ENCODE measurements at regions not wholly inside any gene's neighbourhood (a gene's known extent, or its start where the extent isn't known, plus 50 kb on each side); places are given as distances from the start of the nearest gene placed in this dataset.
"Not testable (repeated sequence)": the region's sequence is repeated elsewhere in the genome, so short reads cannot be mapped to it uniquely, and the experiment has no call there.

DNA sequence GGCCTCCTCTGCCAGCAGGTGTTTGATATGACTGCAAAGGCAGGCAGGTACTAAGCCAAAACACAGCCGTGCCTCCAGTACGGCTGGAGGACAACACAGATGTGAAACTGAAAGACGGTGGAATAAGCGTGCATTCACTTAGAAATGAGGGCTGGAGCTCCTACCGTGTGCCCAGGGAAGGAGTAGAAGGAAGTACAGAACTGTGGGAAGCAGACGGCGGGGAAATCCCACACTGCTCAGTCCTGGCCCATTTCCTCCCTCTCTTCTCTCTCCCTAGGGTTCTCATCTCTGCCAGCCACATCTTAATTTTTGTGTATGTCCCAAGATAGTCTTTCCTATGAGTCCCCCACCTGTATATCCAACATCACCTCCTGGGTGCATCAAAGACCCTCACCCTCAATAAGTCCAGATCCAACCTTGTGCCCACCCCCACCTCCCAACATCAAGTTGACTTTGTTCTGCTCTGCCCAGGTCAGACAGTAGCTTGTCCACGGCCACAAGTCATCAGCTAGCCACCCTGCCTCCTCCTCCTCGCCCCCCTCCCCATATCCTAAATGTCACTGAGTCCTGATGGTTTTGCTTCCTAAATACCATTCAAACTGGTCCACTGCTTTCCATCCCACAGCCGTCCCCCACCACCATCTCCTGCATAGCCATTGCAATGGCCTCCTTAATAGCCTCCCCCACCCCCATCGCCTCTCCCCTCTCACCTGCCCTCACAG lies 77.1 kb upstream of the RPL38 start:
- H3K4me1 Mint-ChIP-seq = no peaks in the 10 kb centered on the region
- peaks cover 66% of the 10 kb centered on the region for H3K27me3 Mint-ChIP-seq
- H3K27ac Mint-ChIP-seq = no peak overlapping the region
- peaks cover 3% of the 10 kb centered on the region for H3K9me3 Mint-ChIP-seq
- H3K36me3 Mint-ChIP-seq = peaks cover 5% of the 10 kb centered on the region
- H3K4me3 Mint-ChIP-seq = no peak overlapping the region
- ATAC-seq = no peak

DNA sequence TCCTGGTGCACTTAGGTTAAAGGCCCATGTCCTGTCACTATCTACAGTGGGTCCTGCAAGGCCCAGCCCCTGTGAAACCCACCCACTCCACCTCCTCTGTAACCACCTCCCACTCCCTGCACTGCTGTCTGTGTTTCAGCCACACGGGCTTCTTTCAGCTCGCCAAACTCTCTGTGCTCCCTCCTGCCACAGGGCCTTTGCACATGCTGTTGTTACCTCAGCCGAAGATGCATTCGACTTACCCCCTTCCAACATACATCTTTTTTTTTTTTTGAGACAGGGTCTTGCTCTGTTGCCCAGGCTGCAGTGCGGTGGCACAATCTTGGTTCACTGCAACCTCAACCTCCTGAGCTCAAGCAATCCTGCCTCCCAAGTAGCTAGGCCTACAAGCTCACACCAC lies 76.5 kb upstream of the RPL38 start:
- Mint-ChIP-seq H3K36me3 (peaks cover 5% of the 10 kb centered on the region), H3K9me3 (no peaks in the 10 kb centered on the region), H3K4me3 (no peak overlapping the region), H3K27ac (no peak overlapping the region), H3K4me1 (no peaks in the 10 kb centered on the region), H3K27me3 (peaks cover 70% of the 10 kb centered on the region)
- ATAC-seq = no peak

DNA sequence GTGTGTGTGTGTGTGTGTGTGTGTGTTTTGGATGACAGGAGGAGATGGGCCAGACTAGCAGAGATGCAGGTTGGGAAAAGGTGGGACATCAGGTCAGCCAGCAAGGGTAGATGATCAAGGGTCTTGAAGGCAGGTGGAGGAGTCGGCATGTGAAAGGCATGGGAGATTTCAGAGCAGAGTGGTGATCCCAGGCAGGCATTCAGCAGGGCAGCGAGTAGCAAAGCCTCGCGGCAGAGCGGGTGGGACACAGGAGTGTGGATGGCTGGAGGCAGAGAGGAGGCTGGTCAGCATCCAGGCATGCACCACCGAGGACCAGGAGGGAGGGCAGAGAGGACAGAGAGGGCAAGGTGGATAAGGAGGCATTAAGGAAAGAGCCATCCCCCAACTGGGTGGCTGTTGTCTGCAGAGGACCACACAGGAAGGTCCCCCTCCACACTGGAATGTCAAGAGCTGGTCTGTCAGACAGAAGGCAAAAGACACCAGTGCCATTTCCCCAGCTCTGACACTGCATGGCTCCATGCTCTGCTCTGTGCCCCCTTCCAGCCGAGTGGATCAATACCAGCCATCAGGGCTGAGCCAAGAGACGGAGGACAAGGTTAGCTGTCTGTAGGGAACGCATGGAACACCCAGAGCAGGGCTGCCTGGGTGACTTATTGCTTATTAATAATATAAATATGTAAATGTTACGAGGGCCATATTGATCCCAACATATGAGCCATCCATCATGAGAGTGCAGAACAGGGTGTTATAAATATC lies 74.8 kb upstream of the RPL38 start:
- no peak overlapping the region for H3K27ac Mint-ChIP-seq
- ATAC-seq = no peak
- no peaks in the 10 kb centered on the region for H3K9me3 Mint-ChIP-seq
- peaks cover 69% of the 10 kb centered on the region for H3K27me3 Mint-ChIP-seq
- H3K4me3 Mint-ChIP-seq = no peak overlapping the region
- peaks cover 5% of the 10 kb centered on the region for H3K36me3 Mint-ChIP-seq
- no peaks in the 10 kb centered on the region for H3K4me1 Mint-ChIP-seq

DNA sequence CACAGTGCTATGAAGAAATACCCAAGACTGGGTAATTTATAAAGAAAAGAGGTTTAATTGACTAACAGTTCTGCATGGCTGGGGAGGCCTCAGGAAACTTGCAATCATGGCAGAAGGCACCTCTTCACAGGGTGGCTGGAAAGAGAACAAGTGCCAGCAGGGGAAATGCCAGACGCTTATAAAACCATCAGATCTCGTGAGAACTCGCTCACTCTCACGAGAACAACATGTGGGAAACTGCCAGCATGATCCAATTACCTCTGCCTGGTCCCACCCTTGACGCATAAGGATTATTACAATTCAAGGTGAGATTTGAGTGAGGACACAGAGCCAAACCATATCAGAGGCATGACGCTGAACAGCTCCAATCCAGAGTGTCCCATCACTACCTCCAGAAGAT lies 73.7 kb upstream of the RPL38 start:
- not testable (repeated sequence) for H3K4me3 Mint-ChIP-seq, H3K9me3 Mint-ChIP-seq, H3K27ac Mint-ChIP-seq, H3K36me3 Mint-ChIP-seq, ATAC-seq, H3K4me1 Mint-ChIP-seq
- H3K27me3 Mint-ChIP-seq = peaks cover 72% of the 10 kb centered on the region

DNA sequence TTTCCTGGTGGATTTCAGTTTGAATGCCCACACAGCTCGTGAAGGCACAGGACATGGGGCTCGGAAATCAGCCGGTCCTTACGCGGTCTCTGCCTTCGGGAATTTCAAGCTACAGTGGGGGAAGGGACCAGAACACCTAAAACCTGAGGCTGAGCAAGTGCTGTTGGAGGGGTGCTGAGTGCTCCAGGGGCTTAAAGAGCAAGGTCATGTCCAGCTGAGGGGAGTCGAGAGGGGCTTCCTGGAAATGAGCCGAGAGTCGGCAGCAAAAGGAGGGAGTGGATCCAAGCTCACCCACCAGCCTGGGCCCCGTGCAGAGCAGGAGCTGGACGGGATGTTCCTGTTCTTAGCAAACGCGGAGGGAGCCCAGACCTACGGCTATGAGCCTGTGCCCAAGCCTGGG lies 73.2 kb upstream of the RPL38 start:
- no peaks in the 10 kb centered on the region for H3K4me1 Mint-ChIP-seq
- peaks cover 68% of the 10 kb centered on the region for H3K27me3 Mint-ChIP-seq
- H3K9me3 Mint-ChIP-seq = no peaks in the 10 kb centered on the region

DNA sequence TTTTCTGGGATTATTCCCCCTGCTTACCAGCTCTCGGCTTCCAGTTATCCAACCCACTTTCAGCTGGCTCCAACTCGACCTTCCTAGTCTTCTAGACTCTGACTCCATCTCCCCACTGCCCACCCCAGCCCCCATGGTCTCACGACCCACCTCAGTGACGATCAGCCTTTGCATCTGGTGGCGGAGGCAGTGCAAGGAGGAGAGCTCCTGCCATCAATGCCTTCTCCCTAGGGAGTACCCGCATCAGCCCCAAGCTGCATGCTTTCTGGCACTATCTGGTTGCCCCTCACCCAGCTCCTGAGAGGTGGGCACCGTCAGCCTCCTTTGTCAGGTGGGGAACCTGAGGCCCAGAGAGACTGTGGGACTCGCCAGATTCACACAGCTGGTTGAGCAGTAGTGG lies 72.6 kb upstream of the RPL38 start:
- Mint-ChIP-seq H3K4me1 (no peaks in the 10 kb centered on the region), H3K4me3 (no peak overlapping the region), H3K27me3 (peaks cover 64% of the 10 kb centered on the region), H3K9me3 (no peaks in the 10 kb centered on the region), H3K27ac (no peak overlapping the region), H3K36me3 (peaks cover 5% of the 10 kb centered on the region)
- ATAC-seq = no peak

More for the DNA sequence above, 73.2 kb upstream of the RPL38 start:
- no peak for ATAC-seq
- H3K36me3 Mint-ChIP-seq = peaks cover 5% of the 10 kb centered on the region
- no peak overlapping the region for H3K4me3 Mint-ChIP-seq
- no peak overlapping the region for H3K27ac Mint-ChIP-seq

DNA sequence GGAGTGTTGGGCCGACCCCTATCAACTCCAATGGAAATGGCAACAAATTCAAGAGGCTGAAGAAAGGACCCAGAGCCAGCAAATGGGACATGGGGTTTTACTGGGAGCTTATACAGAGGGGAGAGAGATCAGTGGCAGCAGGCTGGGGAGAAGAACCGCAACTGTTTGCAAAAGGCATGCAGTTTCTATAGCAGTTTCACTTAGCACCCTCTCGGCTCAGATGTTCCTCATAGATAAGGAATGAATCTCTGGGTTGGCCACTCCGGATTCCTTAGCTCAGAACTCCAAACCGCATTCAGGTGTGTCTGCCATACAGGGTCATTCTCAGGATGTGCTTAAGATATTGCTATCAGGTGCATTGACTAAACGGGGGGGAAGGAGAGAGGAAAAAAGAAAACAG lies 71.1 kb upstream of the RPL38 start:
- Mint-ChIP-seq H3K4me3 (no peak overlapping the region), H3K27ac (no peak overlapping the region), H3K27me3 (peaks cover 64% of the 10 kb centered on the region), H3K9me3 (no peaks in the 10 kb centered on the region), H3K36me3 (peaks cover 5% of the 10 kb centered on the region), H3K4me1 (no peaks in the 10 kb centered on the region)
- no peak for ATAC-seq

DNA sequence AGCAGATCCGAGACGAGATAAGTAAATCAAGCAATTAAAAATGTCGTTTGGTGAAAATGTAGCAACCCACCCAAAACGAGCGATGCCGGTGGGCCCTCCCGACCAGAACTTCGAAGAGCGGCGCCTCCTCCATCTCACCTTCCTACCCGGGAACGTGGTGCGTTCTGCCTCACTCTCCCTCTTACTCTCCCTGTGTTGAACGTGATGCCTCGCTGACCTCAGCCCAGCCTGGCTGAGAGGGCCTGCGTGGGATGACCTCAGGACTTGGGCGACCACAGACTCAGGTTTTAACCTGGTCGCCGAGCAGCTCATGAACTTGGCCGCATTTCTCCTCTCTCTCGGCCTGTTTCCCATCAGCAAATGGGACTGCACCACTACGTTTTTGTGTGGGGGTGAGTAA lies 69.7 kb upstream of the RPL38 start:
- Mint-ChIP-seq H3K4me3 (no peak overlapping the region), H3K27ac (no peak overlapping the region), H3K9me3 (peaks cover 2% of the 10 kb centered on the region), H3K4me1 (no peaks in the 10 kb centered on the region), H3K27me3 (peaks cover 60% of the 10 kb centered on the region), H3K36me3 (no peaks in the 10 kb centered on the region)
- no peak for ATAC-seq

DNA sequence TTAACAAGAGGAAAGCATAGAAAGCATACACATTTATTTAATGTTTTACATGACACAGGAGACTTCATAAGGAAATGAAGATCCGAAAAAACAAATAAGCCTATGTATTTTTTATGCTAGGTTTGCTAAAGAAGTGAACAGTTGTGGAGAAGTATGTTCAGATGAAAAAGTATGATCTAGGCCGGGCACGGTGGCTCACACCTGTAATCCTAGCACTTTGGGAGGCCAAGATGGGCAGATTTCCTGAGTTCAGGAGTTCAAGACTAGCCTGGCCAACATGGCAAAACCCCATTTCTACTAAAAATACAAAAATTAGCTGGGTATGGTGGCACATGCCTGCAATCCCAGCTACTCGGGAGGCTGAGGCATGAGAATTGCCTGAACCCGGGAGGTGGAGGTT lies 69.2 kb upstream of the RPL38 start:
- not testable (repeated sequence) for H3K4me1 Mint-ChIP-seq, H3K9me3 Mint-ChIP-seq, H3K36me3 Mint-ChIP-seq, ATAC-seq, H3K4me3 Mint-ChIP-seq, H3K27ac Mint-ChIP-seq
- peaks cover 59% of the 10 kb centered on the region for H3K27me3 Mint-ChIP-seq

DNA sequence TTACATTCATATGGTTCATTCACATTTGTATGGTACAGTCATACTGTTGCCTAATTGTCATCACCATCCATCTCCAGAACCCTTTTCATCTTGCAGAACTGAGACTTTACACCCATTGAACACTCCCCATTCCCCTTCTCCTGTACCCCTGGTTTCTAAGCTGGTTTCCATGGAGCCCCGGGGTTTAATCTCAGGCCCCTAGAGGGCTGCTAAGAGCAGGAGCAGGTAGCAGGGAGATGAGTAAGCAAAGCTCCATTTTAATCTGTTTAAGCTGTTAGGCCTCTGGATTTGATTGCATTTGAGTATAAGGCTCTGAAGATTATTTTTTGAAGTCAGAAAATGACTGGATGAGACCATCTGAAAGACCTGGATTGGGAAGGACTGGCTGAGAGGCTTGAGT lies 68.5 kb upstream of the RPL38 start:
- H3K36me3 Mint-ChIP-seq = no peaks in the 10 kb centered on the region
- H3K4me1 Mint-ChIP-seq = no peaks in the 10 kb centered on the region
- H3K27ac Mint-ChIP-seq = no peak overlapping the region
- H3K9me3 Mint-ChIP-seq = peaks cover 7% of the 10 kb centered on the region
- H3K27me3 Mint-ChIP-seq = peaks cover 59% of the 10 kb centered on the region
- ATAC-seq = no peak
- H3K4me3 Mint-ChIP-seq = no peak overlapping the region

DNA sequence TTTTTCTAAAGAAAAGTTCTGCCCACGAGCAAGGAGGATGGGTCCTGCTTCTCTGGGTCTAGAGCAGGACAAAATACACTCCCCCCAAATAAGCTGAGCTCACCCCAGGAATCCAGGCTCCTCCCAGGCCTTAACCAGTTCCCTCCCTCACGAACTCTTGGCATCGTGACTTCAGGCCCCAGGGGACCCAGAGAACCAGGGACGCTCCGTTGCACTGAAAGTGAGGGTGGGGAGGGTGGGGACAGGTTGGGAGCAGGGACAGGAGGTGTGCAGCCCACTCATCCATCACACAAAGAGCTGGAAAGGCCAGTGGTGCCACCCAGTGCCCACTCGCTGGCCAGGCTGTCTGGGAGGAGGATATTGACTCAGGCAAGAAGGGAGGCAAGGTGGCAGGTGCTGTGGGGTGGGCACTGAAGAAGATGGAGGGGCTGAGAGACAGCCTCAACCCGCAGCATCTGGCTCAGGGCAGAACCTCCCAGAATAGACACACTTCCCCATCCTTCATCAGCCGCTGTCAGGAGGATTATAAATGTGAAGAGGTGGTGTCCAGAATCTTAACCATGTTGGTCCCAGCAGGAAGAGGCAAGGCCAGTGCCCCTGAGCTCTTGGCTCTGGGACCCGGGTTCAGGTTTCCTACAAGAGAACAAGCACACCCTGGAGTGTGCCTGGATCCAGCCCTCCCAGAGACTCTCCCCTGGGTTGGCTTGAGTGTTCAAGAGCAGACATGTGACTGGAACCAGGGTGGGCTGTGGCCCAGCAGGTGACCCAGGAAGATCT lies 67.9 kb upstream of the RPL38 start:
- Mint-ChIP-seq H3K9me3 (peaks cover 8% of the 10 kb centered on the region), H3K4me3 (no peak overlapping the region), H3K36me3 (no peaks in the 10 kb centered on the region), H3K27ac (no peak overlapping the region), H3K4me1 (no peaks in the 10 kb centered on the region), H3K27me3 (peaks cover 56% of the 10 kb centered on the region)
- no peak for ATAC-seq

DNA sequence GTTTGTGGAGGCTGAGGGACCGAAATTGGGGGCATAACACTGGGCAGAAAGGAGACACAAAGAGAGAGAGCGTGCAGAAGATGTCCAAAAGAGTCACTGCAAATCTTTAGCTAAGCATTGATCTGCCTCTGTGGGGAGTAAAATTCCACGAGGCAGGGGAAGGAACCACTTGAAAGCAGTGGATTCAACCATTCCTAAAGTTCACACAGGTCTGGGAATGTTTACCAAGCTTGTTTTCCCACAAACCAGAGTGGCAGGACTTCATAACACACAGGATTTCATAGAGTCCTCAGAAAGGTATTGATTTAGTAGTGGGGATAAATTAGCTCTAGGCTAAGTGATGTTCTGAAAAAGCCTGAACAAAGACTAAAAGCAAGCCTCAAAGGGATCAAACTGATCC lies 66.1 kb upstream of the RPL38 start:
- Mint-ChIP-seq H3K27me3 (peaks cover 38% of the 10 kb centered on the region), H3K27ac (no peak overlapping the region), H3K4me3 (no peak overlapping the region), H3K36me3 (no peaks in the 10 kb centered on the region), H3K9me3 (peaks cover 11% of the 10 kb centered on the region), H3K4me1 (no peaks in the 10 kb centered on the region)
- no peak for ATAC-seq

DNA sequence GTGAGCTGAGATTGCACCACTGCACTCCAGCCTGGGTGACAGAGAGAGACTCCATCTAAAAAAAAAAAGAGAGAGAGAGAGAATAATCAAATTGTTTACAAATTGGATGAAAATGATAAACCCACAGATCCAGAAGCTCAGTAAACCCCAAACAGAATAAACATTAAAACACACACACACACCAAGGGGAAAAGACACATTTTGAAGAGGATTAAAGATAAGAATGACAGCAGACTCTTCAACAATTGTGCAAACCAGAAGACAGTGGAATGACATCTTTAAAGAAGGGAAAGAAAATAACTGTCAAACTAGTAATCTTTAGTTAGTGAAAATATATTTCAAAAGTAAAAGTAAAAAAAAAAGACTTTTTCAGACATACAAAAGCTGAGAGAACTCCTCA lies 64.4 kb upstream of the RPL38 start:
- no peaks in the 10 kb centered on the region for H3K4me1 Mint-ChIP-seq
- ATAC-seq = no peak
- no peaks in the 10 kb centered on the region for H3K36me3 Mint-ChIP-seq
- H3K27me3 Mint-ChIP-seq = peaks cover 22% of the 10 kb centered on the region
- peaks cover 21% of the 10 kb centered on the region for H3K9me3 Mint-ChIP-seq
- H3K27ac Mint-ChIP-seq = no peak overlapping the region
- no peak overlapping the region for H3K4me3 Mint-ChIP-seq

DNA sequence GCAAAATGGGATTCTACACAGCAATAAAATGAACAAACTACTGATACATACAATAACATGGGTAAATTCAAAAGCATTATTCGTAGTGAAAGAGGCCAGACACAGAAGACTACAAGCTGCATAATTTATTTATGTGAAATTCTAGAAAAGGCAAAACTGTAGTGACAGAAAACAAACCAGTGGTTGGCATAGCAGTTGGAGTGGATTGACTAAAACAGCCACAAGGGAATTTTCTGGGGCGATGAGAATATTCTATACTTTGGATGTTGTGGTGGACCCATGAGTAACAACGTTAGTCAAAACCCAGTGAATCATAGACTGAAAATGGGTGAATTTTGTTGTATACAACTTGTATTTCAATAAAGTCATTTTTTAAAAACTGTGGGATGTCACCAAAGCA lies 63.2 kb upstream of the RPL38 start:
- Mint-ChIP-seq H3K27me3 (peaks cover 21% of the 10 kb centered on the region), H3K27ac (no peak overlapping the region)

DNA sequence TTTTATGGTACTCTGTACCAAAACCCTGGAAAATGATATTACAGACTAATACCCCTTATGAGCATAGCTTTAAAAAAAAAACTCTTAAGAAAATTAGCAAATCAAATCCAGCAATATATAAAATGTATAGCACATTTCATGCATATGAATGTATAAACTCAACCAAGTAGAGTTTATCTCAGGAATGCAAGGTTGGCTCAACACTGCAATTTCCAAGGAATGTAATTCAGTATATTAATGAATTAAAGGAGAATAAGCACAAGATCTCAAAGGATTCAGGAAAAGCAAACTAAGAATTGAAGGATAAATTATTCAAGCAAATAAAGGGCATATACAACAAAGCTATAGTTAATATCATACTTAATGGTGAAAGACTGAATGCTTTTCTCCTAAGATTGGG lies 61.9 kb upstream of the RPL38 start:
- no peak for ATAC-seq
- H3K4me3 Mint-ChIP-seq = no peak overlapping the region
- H3K27me3 Mint-ChIP-seq = peaks cover 30% of the 10 kb centered on the region
- no peak overlapping the region for H3K27ac Mint-ChIP-seq
- no peaks in the 10 kb centered on the region for H3K4me1 Mint-ChIP-seq
- peaks cover 27% of the 10 kb centered on the region for H3K9me3 Mint-ChIP-seq
- no peaks in the 10 kb centered on the region for H3K36me3 Mint-ChIP-seq

More for the DNA sequence above, 63.2 kb upstream of the RPL38 start:
- Mint-ChIP-seq H3K36me3 (no peaks in the 10 kb centered on the region), H3K9me3 (peaks cover 26% of the 10 kb centered on the region), H3K4me3 (no peak overlapping the region), H3K4me1 (no peaks in the 10 kb centered on the region)
- no peak for ATAC-seq
